ENCODE measurements at regions not wholly inside any gene's neighbourhood (a gene's known extent, or its start where the extent isn't known, plus 50 kb on each side); places are given as distances from the start of the nearest gene placed in this dataset.

GRCh38 chr1:67557696-67558448 lies 127.1 kb upstream of the GADD45A start:
- TF ChIP-seq, protein P1, sequence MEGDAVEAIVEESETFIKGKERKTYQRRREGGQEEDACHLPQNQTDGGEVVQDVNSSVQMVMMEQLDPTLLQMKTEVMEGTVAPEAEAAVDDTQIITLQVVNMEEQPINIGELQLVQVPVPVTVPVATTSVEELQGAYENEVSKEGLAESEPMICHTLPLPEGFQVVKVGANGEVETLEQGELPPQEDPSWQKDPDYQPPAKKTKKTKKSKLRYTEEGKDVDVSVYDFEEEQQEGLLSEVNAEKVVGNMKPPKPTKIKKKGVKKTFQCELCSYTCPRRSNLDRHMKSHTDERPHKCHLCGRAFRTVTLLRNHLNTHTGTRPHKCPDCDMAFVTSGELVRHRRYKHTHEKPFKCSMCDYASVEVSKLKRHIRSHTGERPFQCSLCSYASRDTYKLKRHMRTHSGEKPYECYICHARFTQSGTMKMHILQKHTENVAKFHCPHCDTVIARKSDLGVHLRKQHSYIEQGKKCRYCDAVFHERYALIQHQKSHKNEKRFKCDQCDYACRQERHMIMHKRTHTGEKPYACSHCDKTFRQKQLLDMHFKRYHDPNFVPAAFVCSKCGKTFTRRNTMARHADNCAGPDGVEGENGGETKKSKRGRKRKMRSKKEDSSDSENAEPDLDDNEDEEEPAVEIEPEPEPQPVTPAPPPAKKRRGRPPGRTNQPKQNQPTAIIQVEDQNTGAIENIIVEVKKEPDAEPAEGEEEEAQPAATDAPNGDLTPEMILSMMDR (IDR thresholded peaks at IDR 0.05) = no peak
- TF ChIP-seq POLR2A (IDR thresholded peaks at IDR 0.05) (no peak), POLR2AphosphoS5 (IDR thresholded peaks at IDR 0.05) (no peak)
